ENCODE measurements at regions not wholly inside any gene's neighbourhood (a gene's known extent, or its start where the extent isn't known, plus 50 kb on each side); places are given as distances from the start of the nearest gene placed in this dataset.

DNA sequence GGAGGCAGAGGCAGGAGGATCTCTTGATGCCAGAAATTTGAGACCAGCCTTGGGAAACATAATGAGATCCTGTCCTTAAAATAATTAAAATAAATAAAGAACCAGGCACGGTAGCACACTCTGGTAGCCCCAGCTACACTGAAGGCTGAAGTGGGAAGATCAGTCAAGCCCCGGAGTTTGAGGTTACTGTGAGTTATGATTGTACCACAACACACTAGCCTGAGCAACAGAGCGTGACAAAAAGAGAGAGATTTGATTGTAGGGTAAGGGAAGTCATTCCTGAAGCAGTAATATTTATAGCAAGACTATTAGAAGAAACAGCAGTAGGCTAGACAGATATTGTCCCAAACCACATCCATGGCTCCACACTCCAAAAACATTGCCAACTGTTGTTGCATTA is 1408.4 kb upstream of the TENM4 start:
- no peak for TF ChIP-seq POLR2AphosphoS5 (IDR thresholded peaks at IDR 0.05; ENCODE audit: low read depth, low read length)
- TF ChIP-seq, protein P1, sequence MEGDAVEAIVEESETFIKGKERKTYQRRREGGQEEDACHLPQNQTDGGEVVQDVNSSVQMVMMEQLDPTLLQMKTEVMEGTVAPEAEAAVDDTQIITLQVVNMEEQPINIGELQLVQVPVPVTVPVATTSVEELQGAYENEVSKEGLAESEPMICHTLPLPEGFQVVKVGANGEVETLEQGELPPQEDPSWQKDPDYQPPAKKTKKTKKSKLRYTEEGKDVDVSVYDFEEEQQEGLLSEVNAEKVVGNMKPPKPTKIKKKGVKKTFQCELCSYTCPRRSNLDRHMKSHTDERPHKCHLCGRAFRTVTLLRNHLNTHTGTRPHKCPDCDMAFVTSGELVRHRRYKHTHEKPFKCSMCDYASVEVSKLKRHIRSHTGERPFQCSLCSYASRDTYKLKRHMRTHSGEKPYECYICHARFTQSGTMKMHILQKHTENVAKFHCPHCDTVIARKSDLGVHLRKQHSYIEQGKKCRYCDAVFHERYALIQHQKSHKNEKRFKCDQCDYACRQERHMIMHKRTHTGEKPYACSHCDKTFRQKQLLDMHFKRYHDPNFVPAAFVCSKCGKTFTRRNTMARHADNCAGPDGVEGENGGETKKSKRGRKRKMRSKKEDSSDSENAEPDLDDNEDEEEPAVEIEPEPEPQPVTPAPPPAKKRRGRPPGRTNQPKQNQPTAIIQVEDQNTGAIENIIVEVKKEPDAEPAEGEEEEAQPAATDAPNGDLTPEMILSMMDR (IDR thresholded peaks at IDR 0.05) = no peak

Measured in Panc1 (cell line).